ENCODE measurements at regions not wholly inside any gene's neighbourhood (a gene's known extent, or its start where the extent isn't known, plus 50 kb on each side); places are given as distances from the start of the nearest gene placed in this dataset.

DNA sequence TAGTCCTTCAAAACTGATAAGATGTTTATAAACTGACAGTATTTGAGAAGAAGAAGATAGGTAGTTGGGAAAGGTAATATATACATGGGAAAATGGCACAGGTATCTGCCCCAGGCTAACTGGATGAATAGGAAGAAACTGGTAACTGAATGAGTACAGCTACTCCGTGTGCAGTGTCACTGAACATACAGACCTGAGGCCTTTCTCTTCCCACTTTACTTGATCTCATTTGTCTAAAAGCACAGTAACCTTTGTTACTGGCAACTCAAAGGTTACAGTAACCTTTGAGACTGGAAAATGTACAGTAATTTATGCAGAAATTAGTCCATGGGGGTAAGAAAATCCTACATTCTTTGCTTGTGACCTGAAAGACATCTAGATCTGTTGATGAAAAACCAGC, 735.0 kb upstream of the RIOK2 start:
- DNase-seq (ENCODE audit: low spot score) = no peak
- no peak overlapping the region for H3K4me3 ChIP-seq (ENCODE audit: low read depth in 1 of 3, low read length in 3 of 3)
- no peaks in the 10 kb centered on the region for H3K9me3 ChIP-seq (ENCODE audit: control insufficient read depth in 4 of 4, low read length in 3 of 4)
- 82% methylated on average over 1 of the region's 1 CpG for WGBS
- TF ChIP-seq JUND (IDR thresholded peaks at IDR 0.05) = no peak
- H3K9ac ChIP-seq (ENCODE audit: low read depth in 1 of 2, low read length in 2 of 2) = no peak overlapping the region
- H3K27me3 ChIP-seq (ENCODE audit: control insufficient read depth in 4 of 4, insufficient read depth in 4 of 4, low read length in 3 of 4) = no peaks in the 10 kb centered on the region
- H3K36me3 ChIP-seq (ENCODE audit: control insufficient read depth in 4 of 4, insufficient read depth in 3 of 4, low read depth in 1 of 4, low read length in 3 of 4) = no peaks in the 10 kb centered on the region
- no peak overlapping the region for H3K27ac ChIP-seq (ENCODE audit: low read depth in 1 of 2, low read length in 2 of 2)
- H3K4me1 ChIP-seq (ENCODE audit: control insufficient read depth in 4 of 4, insufficient read depth in 4 of 4, low read length in 3 of 4) = no peaks in the 10 kb centered on the region

DNA sequence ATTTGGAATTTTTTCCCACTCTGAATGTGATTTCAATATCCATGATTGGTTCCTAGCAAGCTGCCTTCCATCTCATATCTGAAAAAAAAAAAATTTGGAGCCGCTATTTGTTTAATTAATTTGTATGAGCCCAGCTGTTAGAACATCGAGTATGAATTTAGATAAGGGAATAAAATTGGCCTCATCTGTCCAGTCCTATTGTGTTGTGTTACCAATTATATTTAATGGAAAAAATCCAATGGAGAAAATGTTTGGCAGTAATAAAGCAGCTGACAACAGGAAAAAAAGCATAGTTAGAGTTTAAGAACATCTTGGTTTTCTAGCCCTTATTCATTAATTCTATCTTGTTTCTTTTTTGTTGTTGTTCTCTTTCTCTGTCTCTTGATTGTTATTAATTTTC, 735.6 kb upstream of the RIOK2 start:
- H3K4me3 ChIP-seq (ENCODE audit: low read depth in 1 of 3, low read length in 3 of 3) = no peak overlapping the region
- no peak for DNase-seq (ENCODE audit: low spot score)
- WGBS = 73% methylated on average over 2 of the region's 2 CpGs
- no peaks in the 10 kb centered on the region for H3K27me3 ChIP-seq (ENCODE audit: control insufficient read depth in 4 of 4, insufficient read depth in 4 of 4, low read length in 3 of 4)
- no peaks in the 10 kb centered on the region for H3K4me1 ChIP-seq (ENCODE audit: control insufficient read depth in 4 of 4, insufficient read depth in 4 of 4, low read length in 3 of 4)
- no peaks in the 10 kb centered on the region for H3K36me3 ChIP-seq (ENCODE audit: control insufficient read depth in 4 of 4, insufficient read depth in 3 of 4, low read depth in 1 of 4, low read length in 3 of 4)
- no peak for TF ChIP-seq RAD21 (IDR thresholded peaks at IDR 0.05)
- no peak for TF ChIP-seq EGR1 (IDR thresholded peaks at IDR 0.05; ENCODE audit: low read depth in 2 of 2)
- TF ChIP-seq, protein P1, sequence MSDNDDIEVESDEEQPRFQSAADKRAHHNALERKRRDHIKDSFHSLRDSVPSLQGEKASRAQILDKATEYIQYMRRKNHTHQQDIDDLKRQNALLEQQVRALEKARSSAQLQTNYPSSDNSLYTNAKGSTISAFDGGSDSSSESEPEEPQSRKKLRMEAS (IDR thresholded peaks at IDR 0.05) = no peak
- no peak for TF ChIP-seq NR2F2 (IDR thresholded peaks at IDR 0.05)
- TF ChIP-seq SP1 (IDR thresholded peaks at IDR 0.05) = no peak
- TF ChIP-seq RXRA (IDR thresholded peaks at IDR 0.05) = no peak
- no peak for TF ChIP-seq JUND (IDR thresholded peaks at IDR 0.05)
- TF ChIP-seq YY1 (IDR thresholded peaks at IDR 0.05) = no peak
- TF ChIP-seq HNF4G (IDR thresholded peaks at IDR 0.05) = no peak
- TF ChIP-seq, protein P2, sequence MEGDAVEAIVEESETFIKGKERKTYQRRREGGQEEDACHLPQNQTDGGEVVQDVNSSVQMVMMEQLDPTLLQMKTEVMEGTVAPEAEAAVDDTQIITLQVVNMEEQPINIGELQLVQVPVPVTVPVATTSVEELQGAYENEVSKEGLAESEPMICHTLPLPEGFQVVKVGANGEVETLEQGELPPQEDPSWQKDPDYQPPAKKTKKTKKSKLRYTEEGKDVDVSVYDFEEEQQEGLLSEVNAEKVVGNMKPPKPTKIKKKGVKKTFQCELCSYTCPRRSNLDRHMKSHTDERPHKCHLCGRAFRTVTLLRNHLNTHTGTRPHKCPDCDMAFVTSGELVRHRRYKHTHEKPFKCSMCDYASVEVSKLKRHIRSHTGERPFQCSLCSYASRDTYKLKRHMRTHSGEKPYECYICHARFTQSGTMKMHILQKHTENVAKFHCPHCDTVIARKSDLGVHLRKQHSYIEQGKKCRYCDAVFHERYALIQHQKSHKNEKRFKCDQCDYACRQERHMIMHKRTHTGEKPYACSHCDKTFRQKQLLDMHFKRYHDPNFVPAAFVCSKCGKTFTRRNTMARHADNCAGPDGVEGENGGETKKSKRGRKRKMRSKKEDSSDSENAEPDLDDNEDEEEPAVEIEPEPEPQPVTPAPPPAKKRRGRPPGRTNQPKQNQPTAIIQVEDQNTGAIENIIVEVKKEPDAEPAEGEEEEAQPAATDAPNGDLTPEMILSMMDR (IDR thresholded peaks at IDR 0.05; ENCODE audit: low read depth, low read length, missing input control) = no peak
- TF ChIP-seq FOXA1 (IDR thresholded peaks at IDR 0.05) = no peak
- no peak for TF ChIP-seq GABPA (IDR thresholded peaks at IDR 0.05 in 1 of 2, conservative IDR thresholded peaks at IDR 0.05 in 1 of 2)
- no peak for TF ChIP-seq TAF1 (conservative IDR thresholded peaks at IDR 0.05)
- TF ChIP-seq, protein P3, sequence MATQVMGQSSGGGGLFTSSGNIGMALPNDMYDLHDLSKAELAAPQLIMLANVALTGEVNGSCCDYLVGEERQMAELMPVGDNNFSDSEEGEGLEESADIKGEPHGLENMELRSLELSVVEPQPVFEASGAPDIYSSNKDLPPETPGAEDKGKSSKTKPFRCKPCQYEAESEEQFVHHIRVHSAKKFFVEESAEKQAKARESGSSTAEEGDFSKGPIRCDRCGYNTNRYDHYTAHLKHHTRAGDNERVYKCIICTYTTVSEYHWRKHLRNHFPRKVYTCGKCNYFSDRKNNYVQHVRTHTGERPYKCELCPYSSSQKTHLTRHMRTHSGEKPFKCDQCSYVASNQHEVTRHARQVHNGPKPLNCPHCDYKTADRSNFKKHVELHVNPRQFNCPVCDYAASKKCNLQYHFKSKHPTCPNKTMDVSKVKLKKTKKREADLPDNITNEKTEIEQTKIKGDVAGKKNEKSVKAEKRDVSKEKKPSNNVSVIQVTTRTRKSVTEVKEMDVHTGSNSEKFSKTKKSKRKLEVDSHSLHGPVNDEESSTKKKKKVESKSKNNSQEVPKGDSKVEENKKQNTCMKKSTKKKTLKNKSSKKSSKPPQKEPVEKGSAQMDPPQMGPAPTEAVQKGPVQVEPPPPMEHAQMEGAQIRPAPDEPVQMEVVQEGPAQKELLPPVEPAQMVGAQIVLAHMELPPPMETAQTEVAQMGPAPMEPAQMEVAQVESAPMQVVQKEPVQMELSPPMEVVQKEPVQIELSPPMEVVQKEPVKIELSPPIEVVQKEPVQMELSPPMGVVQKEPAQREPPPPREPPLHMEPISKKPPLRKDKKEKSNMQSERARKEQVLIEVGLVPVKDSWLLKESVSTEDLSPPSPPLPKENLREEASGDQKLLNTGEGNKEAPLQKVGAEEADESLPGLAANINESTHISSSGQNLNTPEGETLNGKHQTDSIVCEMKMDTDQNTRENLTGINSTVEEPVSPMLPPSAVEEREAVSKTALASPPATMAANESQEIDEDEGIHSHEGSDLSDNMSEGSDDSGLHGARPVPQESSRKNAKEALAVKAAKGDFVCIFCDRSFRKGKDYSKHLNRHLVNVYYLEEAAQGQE (IDR thresholded peaks at IDR 0.05) = no peak
- TF ChIP-seq, protein P4, sequence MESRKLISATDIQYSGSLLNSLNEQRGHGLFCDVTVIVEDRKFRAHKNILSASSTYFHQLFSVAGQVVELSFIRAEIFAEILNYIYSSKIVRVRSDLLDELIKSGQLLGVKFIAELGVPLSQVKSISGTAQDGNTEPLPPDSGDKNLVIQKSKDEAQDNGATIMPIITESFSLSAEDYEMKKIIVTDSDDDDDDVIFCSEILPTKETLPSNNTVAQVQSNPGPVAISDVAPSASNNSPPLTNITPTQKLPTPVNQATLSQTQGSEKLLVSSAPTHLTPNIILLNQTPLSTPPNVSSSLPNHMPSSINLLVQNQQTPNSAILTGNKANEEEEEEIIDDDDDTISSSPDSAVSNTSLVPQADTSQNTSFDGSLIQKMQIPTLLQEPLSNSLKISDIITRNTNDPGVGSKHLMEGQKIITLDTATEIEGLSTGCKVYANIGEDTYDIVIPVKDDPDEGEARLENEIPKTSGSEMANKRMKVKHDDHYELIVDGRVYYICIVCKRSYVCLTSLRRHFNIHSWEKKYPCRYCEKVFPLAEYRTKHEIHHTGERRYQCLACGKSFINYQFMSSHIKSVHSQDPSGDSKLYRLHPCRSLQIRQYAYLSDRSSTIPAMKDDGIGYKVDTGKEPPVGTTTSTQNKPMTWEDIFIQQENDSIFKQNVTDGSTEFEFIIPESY (IDR thresholded peaks at IDR 0.05) = no peak
- TF ChIP-seq, protein P5, sequence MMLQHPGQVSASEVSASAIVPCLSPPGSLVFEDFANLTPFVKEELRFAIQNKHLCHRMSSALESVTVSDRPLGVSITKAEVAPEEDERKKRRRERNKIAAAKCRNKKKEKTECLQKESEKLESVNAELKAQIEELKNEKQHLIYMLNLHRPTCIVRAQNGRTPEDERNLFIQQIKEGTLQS (IDR thresholded peaks at IDR 0.05) = no peak
- no peak for TF ChIP-seq HNF4A (conservative IDR thresholded peaks at IDR 0.05)
- H3K9ac ChIP-seq (ENCODE audit: low read depth in 1 of 2, low read length in 2 of 2) = no peak overlapping the region
- H3K27ac ChIP-seq (ENCODE audit: low read depth in 1 of 2, low read length in 2 of 2) = no peak overlapping the region
- H3K9me3 ChIP-seq (ENCODE audit: control insufficient read depth in 4 of 4, low read length in 3 of 4) = no peaks in the 10 kb centered on the region

Data from liver (tissue), 8 donors.